ENCODE measurements at regions not wholly inside any gene's neighbourhood (a gene's known extent, or its start where the extent isn't known, plus 50 kb on each side); places are given as distances from the start of the nearest gene placed in this dataset.

DNA sequence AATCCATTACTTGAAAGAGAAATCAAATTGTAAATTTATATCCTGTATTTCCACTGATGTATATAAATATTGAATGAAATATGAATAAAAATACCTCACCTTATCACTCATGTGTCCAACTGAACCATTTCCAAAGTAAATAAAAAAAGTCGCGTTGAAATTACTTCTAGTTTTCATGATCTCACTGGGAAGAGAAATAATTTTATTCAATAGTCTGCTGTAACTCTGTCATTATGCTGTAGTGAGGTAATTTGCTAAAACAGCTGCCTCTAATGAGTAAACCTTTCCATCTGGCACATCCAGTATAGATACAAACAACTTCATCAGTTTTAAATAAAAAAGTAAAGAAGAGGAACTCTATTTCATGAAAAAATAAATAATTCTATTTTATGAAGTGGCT is 611.5 kb downstream of the ZNF608 start:
- TF ChIP-seq GATA3 (IDR thresholded peaks at IDR 0.05; ENCODE audit: low read depth, low read length), result no peak
- no peak for TF ChIP-seq GATA2 (IDR thresholded peaks at IDR 0.05; ENCODE audit: low read depth, low read length)

All from SH-SY5Y (cell line).